ENCODE measurements at regions not wholly inside any gene's neighbourhood (a gene's known extent, or its start where the extent isn't known, plus 50 kb on each side); places are given as distances from the start of the nearest gene placed in this dataset.

DNA sequence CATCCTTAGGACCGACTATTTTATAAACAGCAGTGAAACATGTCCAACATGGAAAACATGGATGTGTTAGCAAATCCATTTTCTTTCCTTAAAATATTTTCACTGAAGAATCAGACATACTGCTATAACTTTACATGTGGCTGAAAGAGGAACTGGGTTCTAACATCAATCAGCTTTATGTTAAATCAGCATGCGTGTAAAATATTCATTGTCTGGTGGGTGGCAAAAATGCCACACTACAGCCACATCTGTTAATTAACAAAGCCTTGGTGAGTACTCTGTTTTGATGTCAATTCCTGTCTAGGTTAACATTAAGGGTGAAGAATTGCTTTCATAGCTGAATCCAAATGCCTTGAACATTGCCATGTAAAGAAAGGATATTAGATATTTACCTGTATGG lies 222.6 kb upstream of the CEP162 start:
- Histone ChIP-seq H3K36me3 (no peaks in the 10 kb centered on the region), H3K9me3 (no peaks in the 10 kb centered on the region), H3K27ac (no peak overlapping the region), H3K4me1 (no peaks in the 10 kb centered on the region), H3K4me3 (no peak overlapping the region), H3K27me3 (no peaks in the 10 kb centered on the region), H3K9ac (ENCODE audit: low read depth in 2 of 2, low read length in 2 of 2) (no peak overlapping the region)
- no peak for DNase-seq
- TF ChIP-seq, protein P1, sequence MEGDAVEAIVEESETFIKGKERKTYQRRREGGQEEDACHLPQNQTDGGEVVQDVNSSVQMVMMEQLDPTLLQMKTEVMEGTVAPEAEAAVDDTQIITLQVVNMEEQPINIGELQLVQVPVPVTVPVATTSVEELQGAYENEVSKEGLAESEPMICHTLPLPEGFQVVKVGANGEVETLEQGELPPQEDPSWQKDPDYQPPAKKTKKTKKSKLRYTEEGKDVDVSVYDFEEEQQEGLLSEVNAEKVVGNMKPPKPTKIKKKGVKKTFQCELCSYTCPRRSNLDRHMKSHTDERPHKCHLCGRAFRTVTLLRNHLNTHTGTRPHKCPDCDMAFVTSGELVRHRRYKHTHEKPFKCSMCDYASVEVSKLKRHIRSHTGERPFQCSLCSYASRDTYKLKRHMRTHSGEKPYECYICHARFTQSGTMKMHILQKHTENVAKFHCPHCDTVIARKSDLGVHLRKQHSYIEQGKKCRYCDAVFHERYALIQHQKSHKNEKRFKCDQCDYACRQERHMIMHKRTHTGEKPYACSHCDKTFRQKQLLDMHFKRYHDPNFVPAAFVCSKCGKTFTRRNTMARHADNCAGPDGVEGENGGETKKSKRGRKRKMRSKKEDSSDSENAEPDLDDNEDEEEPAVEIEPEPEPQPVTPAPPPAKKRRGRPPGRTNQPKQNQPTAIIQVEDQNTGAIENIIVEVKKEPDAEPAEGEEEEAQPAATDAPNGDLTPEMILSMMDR (IDR thresholded peaks at IDR 0.05), result no peak
- intact Hi-C loops (cut with DNase I), result no loop called here

DNA sequence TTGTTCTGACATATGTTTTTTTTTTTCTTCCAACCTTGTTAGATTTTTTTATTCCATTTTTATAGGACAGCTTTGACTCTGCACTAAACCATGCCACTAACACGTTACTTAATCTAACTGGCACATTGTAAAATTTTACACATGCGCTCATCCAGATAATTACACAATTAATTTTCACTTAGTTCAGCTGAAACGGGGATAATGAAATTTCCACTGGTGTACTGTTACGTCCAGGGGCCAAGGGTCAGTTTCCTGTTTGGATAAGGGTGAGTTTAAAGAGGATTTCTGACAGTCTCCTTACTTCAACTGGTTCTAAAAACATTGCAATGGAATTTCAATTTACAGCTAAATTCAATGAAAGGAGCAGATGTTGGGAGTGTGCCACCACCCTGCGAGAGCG lies 221.8 kb upstream of the CEP162 start:
- no peaks in the 10 kb centered on the region for H3K4me1 ChIP-seq
- no peak overlapping the region for H3K4me3 ChIP-seq
- no peak overlapping the region for H3K9ac ChIP-seq (ENCODE audit: low read depth in 2 of 2, low read length in 2 of 2)
- no peak for DNase-seq
- no peak overlapping the region for H3K27ac ChIP-seq
- H3K27me3 ChIP-seq, result no peaks in the 10 kb centered on the region
- TF ChIP-seq, protein P1 (IDR thresholded peaks at IDR 0.05), result no peak
- intact Hi-C loops (cut with DNase I), result no loop called here
- H3K36me3 ChIP-seq, result no peaks in the 10 kb centered on the region
- H3K9me3 ChIP-seq, result no peaks in the 10 kb centered on the region

DNA sequence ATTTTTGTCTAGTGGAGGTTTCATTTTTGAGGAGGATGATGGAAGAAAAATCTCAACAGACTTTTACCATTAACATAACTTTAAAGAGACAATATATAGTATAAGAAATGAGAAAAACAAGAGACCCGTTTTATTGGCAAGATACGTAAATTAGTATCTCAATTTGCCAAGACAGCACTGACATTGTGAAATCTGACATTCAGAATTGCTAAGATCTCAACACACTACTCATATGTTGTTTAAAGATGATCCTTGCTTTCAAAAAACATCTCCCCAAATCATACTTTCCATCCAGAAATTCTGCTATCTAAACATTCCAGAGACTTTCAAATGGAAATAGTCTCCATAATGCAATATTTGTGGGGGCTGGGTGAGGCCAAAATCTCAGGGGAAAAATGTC lies 220.9 kb upstream of the CEP162 start:
- Histone ChIP-seq H3K9me3 (no peaks in the 10 kb centered on the region), H3K36me3 (no peaks in the 10 kb centered on the region), H3K4me3 (no peak overlapping the region), H3K27me3 (no peaks in the 10 kb centered on the region), H3K4me1 (no peaks in the 10 kb centered on the region), H3K9ac (ENCODE audit: low read depth in 2 of 2, low read length in 2 of 2) (no peak overlapping the region), H3K27ac (no peak overlapping the region)
- intact Hi-C loops (cut with DNase I), result no loop called here
- TF ChIP-seq, protein P1 (IDR thresholded peaks at IDR 0.05), result no peak
- no peak for DNase-seq

DNA sequence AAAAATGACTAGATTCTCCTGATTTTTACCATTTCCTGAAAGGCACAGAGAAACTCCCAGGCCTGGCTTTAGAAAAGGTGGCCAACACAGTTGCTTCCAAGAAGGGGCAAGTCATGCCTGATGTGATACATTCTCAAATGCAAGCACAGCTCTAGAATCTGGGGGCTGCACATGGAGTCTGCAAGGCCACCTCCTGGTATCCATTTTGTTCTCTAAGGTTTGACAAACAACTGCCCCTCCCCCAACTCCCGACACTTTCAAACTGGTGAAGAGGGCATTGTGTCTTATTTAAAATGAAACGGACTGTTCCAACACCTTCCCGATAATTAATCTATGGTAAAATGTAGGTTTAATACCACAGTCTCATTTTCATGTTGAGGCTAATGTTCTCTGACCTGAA lies 220.2 kb upstream of the CEP162 start:
- no peak overlapping the region for H3K27ac ChIP-seq
- H3K27me3 ChIP-seq, result no peaks in the 10 kb centered on the region
- DNase-seq, result no peak
- no peaks in the 10 kb centered on the region for H3K9me3 ChIP-seq
- H3K9ac ChIP-seq (ENCODE audit: low read depth in 2 of 2, low read length in 2 of 2), result no peak overlapping the region
- H3K36me3 ChIP-seq, result no peaks in the 10 kb centered on the region
- intact Hi-C loops (cut with DNase I), result no loop called here
- TF ChIP-seq, protein P1 (IDR thresholded peaks at IDR 0.05), result no peak
- no peaks in the 10 kb centered on the region for H3K4me1 ChIP-seq
- no peak overlapping the region for H3K4me3 ChIP-seq

DNA sequence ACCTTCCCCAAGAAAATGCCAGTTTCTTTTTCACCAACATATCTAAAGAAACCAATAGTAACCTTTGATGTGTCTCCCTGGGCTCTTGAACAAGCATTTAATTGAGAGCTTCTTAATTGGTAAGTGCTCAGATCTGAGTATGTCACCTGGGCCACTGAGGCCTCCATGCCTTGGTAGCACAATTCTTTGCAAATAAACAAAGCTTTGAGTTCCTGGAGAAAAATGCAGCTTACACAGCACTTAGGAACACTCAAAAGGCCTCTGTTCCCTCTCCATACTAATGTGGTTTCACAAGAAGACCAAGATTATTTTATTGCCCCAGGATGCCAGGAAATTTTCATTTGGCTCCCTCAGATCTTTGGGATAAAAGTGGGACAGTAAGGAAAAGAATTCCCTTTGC lies 217.6 kb upstream of the CEP162 start:
- Histone ChIP-seq H3K9me3 (no peaks in the 10 kb centered on the region), H3K36me3 (no peaks in the 10 kb centered on the region), H3K9ac (ENCODE audit: low read depth in 2 of 2, low read length in 2 of 2) (no peak overlapping the region), H3K27ac (no peak overlapping the region), H3K4me3 (no peak overlapping the region), H3K4me1 (no peaks in the 10 kb centered on the region), H3K27me3 (no peaks in the 10 kb centered on the region)
- DNase-seq, result no peak
- intact Hi-C loops (cut with DNase I), result no loop called here
- TF ChIP-seq, protein P1 (IDR thresholded peaks at IDR 0.05), result no peak

DNA sequence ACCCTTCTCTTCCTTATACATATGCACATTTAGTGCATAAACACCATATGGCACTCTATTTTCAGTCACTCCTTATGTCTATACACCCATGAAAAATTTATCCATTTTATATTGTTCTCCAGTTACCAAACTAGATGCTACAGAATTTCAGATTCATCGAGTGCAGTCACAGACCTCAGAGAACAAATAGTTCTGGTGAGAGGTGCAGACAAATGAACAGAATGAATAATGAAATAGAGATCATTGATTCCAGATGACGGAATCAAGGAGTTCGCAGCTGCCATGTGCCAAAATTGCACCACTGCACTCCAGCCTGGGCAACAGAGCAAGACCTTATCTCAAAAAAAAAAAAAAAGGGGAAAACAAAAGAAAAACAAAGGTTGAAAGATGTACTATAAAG lies 214.8 kb upstream of the CEP162 start:
- Histone ChIP-seq H3K4me3 (no peak overlapping the region), H3K36me3 (no peaks in the 10 kb centered on the region), H3K27me3 (no peaks in the 10 kb centered on the region), H3K27ac (no peak overlapping the region), H3K9me3 (no peaks in the 10 kb centered on the region), H3K4me1 (no peaks in the 10 kb centered on the region), H3K9ac (ENCODE audit: low read depth in 2 of 2, low read length in 2 of 2) (no peak overlapping the region)
- TF ChIP-seq, protein P1 (IDR thresholded peaks at IDR 0.05), result no peak
- intact Hi-C loops (cut with DNase I), result no loop called here
- no peak for DNase-seq
